ENCODE measurements at regions not wholly inside any gene's neighbourhood (a gene's known extent, or its start where the extent isn't known, plus 50 kb on each side); places are given as distances from the start of the nearest gene placed in this dataset.

GRCh38 chrX:14164828-14165227 lies 135.1 kb upstream of the GEMIN8 start:
- no peak for TF ChIP-seq CTCF (IDR thresholded peaks at IDR 0.05; ENCODE audit: low read depth, low read length)
- Histone ChIP-seq H3K4me1 (ENCODE audit: low read depth) (no peaks in the 10 kb centered on the region), H3K36me3 (no peaks in the 10 kb centered on the region), H3K27ac (no peak overlapping the region), H3K4me3 (no peak overlapping the region), H3K9me3 (ENCODE audit: low read depth) (no peaks in the 10 kb centered on the region), H3K27me3 (no peaks in the 10 kb centered on the region)
- DNase-seq (ENCODE audit: low read depth in 1 of 2, low spot score in 1 of 2), result no peak

GRCh38 chrX:14125462-14125861 lies 95.8 kb upstream of the GEMIN8 start:
- no peaks in the 10 kb centered on the region for H3K4me1 ChIP-seq (ENCODE audit: low read depth)
- no peak for TF ChIP-seq CTCF (IDR thresholded peaks at IDR 0.05; ENCODE audit: low read depth, low read length)
- no peak for DNase-seq (ENCODE audit: low read depth in 1 of 2, low spot score in 1 of 2)
- no peak overlapping the region for H3K4me3 ChIP-seq
- no peak overlapping the region for H3K27ac ChIP-seq
- H3K9me3 ChIP-seq (ENCODE audit: low read depth), result no peaks in the 10 kb centered on the region
- no peaks in the 10 kb centered on the region for H3K36me3 ChIP-seq
- no peaks in the 10 kb centered on the region for H3K27me3 ChIP-seq

- no peak for DNase-seq (ENCODE audit: low read depth in 1 of 2, low spot score in 1 of 2)
- no peaks in the 10 kb centered on the region for H3K4me1 ChIP-seq (ENCODE audit: low read depth)
- no peak overlapping the region for H3K27ac ChIP-seq
- H3K4me3 ChIP-seq, result no peak overlapping the region
- H3K27me3 ChIP-seq, result no peaks in the 10 kb centered on the region
- TF ChIP-seq CTCF (IDR thresholded peaks at IDR 0.05; ENCODE audit: low read depth, low read length), result no peak
- H3K36me3 ChIP-seq, result no peaks in the 10 kb centered on the region
- H3K9me3 ChIP-seq (ENCODE audit: low read depth), result no peaks in the 10 kb centered on the region
Measured at GRCh38 chrX:14124562-14124961, 94.9 kb upstream of the GEMIN8 start.

GRCh38 chrX:14095702-14096101 lies 66.0 kb upstream of the GEMIN8 start:
- Histone ChIP-seq H3K27ac (no peak overlapping the region), H3K4me1 (ENCODE audit: low read depth) (no peaks in the 10 kb centered on the region), H3K9me3 (ENCODE audit: low read depth) (no peaks in the 10 kb centered on the region), H3K27me3 (no peaks in the 10 kb centered on the region), H3K36me3 (no peaks in the 10 kb centered on the region), H3K4me3 (no peak overlapping the region)
- TF ChIP-seq CTCF (IDR thresholded peaks at IDR 0.05; ENCODE audit: low read depth, low read length), result peak; percentile 62
- peak; percentile 57 to 76 for DNase-seq (ENCODE audit: low read depth in 1 of 2, low spot score in 1 of 2)

GRCh38 chrX:14094191-14094590 lies 64.5 kb upstream of the GEMIN8 start:
- Histone ChIP-seq H3K36me3 (no peaks in the 10 kb centered on the region), H3K9me3 (ENCODE audit: low read depth) (no peaks in the 10 kb centered on the region), H3K27ac (no peak overlapping the region), H3K4me3 (no peak overlapping the region), H3K4me1 (ENCODE audit: low read depth) (no peaks in the 10 kb centered on the region), H3K27me3 (no peaks in the 10 kb centered on the region)
- DNase-seq (ENCODE audit: low read depth in 1 of 2, low spot score in 1 of 2), result no peak
- TF ChIP-seq CTCF (IDR thresholded peaks at IDR 0.05; ENCODE audit: low read depth, low read length), result no peak

- Histone ChIP-seq H3K4me3 (no peak overlapping the region), H3K27ac (no peak overlapping the region), H3K36me3 (no peaks in the 10 kb centered on the region), H3K4me1 (ENCODE audit: low read depth) (no peaks in the 10 kb centered on the region), H3K9me3 (ENCODE audit: low read depth) (no peaks in the 10 kb centered on the region), H3K27me3 (no peaks in the 10 kb centered on the region)
- DNase-seq (ENCODE audit: low read depth in 1 of 2, low spot score in 1 of 2), result no peak
- TF ChIP-seq CTCF (IDR thresholded peaks at IDR 0.05; ENCODE audit: low read depth, low read length), result no peak
Measured at GRCh38 chrX:14084466-14084865, 54.8 kb upstream of the GEMIN8 start.

Measured in cardiac muscle cell (in vitro differentiated cells and primary cell).